Psoas muscle (tissue), 7 donors: ENCODE measurements at regions not wholly inside any gene's neighbourhood (a gene's known extent, or its start where the extent isn't known, plus 50 kb on each side); places are given as distances from the start of the nearest gene placed in this dataset.

ENCODE experiments used
- ATAC-seq, 4 donors: fragments of 200-7000 bp; cut with Tn5 transposase; one replicate each; pipeline ENCODE4 v1.9.1; 2020; ENCODE audit warnings: moderate library complexity in 3 of 4, mild to moderate bottlenecking in 2 of 4
- DNase-seq, 2 donors: peaks; one replicate each; pipeline ENCODE4 v3.0.0-alpha.2; 2020
- H3K27ac ChIP-seq: fragments of 200-600 bp; one replicate; pipeline ENCODE4 v1.8.0; 2022
- H3K27me3 ChIP-seq, 3 donors: fragments of 200-600 bp in 1 of 3; one replicate each; pipeline versions ENCODE4 v1.6.1 to v1.8.0; 2013 to 2022; ENCODE audit warnings: low read length in 2 of 3, mild to moderate bottlenecking in 2 of 3, moderate library complexity in 1 of 3; ENCODE audit not compliant: insufficient read depth in 3 of 3
- H3K36me3 ChIP-seq, 2 donors: fragments of 200-600 bp in 1 of 2; one replicate each; pipeline versions ENCODE4 v1.6.1 to v1.8.0; 2013 to 2022; ENCODE audit warnings: low read depth in 1 of 2, mild to moderate bottlenecking in 1 of 2, moderate library complexity in 1 of 2; ENCODE audit not compliant: insufficient read depth in 1 of 2
- H3K4me1 ChIP-seq: fragments of 200-600 bp; one replicate; pipeline ENCODE4 v1.8.0; 2022
- H3K4me3 ChIP-seq: fragments of 200-600 bp; one replicate; pipeline ENCODE4 v1.8.0; 2022; ENCODE audit warnings: mild to moderate bottlenecking
- H3K9me3 ChIP-seq: fragments of 200-600 bp; one replicate; pipeline ENCODE4 v1.8.0; 2022
- WGBS, 3 donors: extraction: QIAGEN DNeasy Blood & Tissue Kit; methylation state at CpG; one replicate each; pipeline versions ENCODE4 v1.1.6 to v1.1.7; 2013; 5-methylcytosine and 5-hydroxymethylcytosine counted together
- intact Hi-C, 2 donors: fragments of 100-400 bp; cut with DNase I; formaldehyde crosslinking; loops; one replicate each; pipeline versions ENCODE4 v1.11.0 to v1.14.2; 2022
- TF ChIP-seq, protein P1 (sequence below): fragments of 200-600 bp; IDR thresholded peaks from one replicate; pipeline ENCODE4 v1.8.0; 2022; ENCODE audit warnings: antibody characterized with exemption
- donor health status: healthy with polysubstance abuse.
- donor health status: DM: no; HTN: no; CAD: no; lungs with moderate emphysema.
- donor health status: Bipolar disorder and iron deficiency.
- donor health status: healthy.
- donor health status: DM: yes; HTN: yes; CAD: no.
- donor health status: DM: no; HTN: no; CAD: no.
- donor health status: DM: yes; HTN: yes; CAD: no.

DNA sequence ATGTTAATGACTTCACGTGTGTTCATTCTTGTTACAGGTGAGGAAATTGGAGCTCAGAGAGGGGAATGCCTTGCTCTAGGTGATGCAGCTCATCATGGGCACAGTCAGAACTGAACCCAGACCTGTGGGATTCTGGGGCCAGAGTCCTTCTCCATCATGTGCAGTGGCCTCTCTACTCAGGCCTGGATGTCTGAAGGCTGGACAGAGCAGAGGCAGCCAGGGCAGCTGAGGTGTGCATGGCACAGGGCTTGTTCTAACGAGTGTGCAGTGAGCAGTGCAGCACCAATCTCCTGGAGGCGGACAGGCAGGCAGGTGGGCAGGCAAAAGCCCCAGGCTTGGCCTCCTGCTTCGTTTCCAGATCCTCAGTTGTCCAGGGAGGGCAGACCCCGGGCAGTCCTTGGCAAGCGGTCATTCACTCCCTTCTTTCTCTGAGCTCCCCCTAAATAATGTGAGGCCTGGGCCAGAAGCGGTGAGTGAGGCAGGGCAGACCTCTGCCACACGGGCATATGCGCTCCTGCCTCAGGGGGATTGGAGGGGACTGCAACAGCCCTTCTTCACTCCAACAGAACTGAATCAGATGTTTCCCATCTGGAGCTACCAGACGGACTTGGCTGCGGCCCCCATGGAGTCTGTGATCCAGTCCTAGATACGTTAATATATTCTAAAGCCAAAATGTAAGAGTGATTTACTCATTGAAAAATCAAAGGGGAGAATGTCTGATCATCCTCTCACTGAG is 68.7 kb upstream of the FSTL4 start:
- TF ChIP-seq, protein P1, sequence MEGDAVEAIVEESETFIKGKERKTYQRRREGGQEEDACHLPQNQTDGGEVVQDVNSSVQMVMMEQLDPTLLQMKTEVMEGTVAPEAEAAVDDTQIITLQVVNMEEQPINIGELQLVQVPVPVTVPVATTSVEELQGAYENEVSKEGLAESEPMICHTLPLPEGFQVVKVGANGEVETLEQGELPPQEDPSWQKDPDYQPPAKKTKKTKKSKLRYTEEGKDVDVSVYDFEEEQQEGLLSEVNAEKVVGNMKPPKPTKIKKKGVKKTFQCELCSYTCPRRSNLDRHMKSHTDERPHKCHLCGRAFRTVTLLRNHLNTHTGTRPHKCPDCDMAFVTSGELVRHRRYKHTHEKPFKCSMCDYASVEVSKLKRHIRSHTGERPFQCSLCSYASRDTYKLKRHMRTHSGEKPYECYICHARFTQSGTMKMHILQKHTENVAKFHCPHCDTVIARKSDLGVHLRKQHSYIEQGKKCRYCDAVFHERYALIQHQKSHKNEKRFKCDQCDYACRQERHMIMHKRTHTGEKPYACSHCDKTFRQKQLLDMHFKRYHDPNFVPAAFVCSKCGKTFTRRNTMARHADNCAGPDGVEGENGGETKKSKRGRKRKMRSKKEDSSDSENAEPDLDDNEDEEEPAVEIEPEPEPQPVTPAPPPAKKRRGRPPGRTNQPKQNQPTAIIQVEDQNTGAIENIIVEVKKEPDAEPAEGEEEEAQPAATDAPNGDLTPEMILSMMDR, result no peak
- H3K4me1 ChIP-seq, result no peaks in the 10 kb centered on the region
- H3K36me3 ChIP-seq, result no peaks in the 10 kb centered on the region
- no peak overlapping the region for H3K4me3 ChIP-seq
- intact Hi-C loops, result no loop called here
- ATAC-seq (no peak), DNase-seq (no peak)
- H3K9me3 ChIP-seq, result no peaks in the 10 kb centered on the region
- no peak overlapping the region for H3K27ac ChIP-seq
- peaks cover 0 to 3% (median 0%) of the 10 kb centered on the region in 3 donors for H3K27me3 ChIP-seq
- 71 to 73% (median 71%) methylated on average over 12 of the region's 12 CpGs for WGBS, 3 donors

DNA sequence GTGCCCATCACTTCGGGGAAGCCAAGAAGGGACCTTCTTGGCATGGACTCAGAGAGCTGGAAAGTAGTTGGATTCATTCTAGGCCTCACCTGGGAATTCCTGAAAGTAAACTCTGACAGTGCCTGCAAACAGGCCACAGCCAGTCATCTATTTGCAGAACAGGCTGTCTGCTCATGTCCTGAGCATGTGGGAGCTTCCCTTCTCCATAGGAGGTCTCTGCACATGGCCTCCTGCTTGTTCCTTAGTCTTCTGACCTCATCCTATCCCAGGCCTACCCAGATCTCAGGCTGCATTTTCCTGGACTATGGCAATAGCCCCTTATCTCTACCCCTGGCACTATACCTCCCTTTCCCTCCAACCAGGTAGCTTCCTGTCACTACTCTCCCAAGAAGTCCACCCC is 67.2 kb upstream of the FSTL4 start:
- TF ChIP-seq, protein P1, result no peak
- intact Hi-C loops, result no loop called here
- no peaks in the 10 kb centered on the region for H3K36me3 ChIP-seq
- WGBS, 3 donors, result 56 to 81% (median 80%) methylated on average over 1 of the region's 1 CpG
- no peak for ATAC-seq
- H3K4me1 ChIP-seq, result no peaks in the 10 kb centered on the region
- H3K4me3 ChIP-seq, result no peak overlapping the region
- DNase-seq, result no peak
- peaks cover 0 to 3% (median 0%) of the 10 kb centered on the region in 3 donors for H3K27me3 ChIP-seq
- H3K27ac ChIP-seq, result no peak overlapping the region
- H3K9me3 ChIP-seq, result no peaks in the 10 kb centered on the region

DNA sequence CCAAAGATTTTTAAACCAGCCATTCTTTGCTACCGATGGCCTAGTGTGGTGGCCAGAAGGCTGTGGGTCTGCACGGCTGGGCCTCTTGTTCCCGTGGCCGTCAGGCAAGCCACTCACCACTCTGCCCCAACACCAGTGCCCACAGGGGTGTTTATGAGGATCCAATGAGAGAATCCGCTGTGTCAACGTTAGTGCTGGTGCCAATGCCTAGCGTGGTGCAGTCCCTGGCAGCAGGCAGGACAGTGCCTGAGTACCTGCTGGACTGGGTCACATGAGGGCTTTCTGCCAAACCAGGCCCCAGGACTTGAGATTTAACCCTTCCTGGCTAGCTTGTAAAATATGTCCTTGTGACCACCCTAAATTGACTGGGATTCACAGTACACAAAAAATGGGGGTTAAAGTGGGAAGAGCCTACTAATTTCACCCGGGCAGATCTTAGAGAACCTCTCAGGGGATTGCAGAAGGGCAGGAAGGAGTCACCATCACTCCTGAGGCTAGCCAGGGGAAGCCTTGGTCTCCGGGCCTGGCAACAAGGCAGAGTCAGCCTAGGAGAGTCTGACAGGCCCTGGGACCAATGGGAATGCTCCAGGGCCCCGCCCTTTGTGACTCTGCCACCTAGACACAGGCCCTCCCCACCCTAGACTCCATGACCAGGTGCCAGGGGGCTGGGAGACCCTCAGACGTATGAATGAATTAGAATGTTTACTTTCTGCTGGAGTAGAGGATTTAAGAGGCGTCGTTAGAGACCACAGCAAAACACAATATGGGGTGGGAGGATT is 63.2 kb upstream of the FSTL4 start:
- no peak for DNase-seq
- Histone ChIP-seq H3K27me3 (peaks cover 0 to 3% (median 0%) of the 10 kb centered on the region in 3 donors), H3K36me3 (no peaks in the 10 kb centered on the region), H3K4me1 (no peaks in the 10 kb centered on the region), H3K4me3 (no peak overlapping the region), H3K27ac (no peak overlapping the region), H3K9me3 (no peaks in the 10 kb centered on the region)
- WGBS, 3 donors, result 69 to 80% (median 72%) methylated on average over 13 of the region's 13 CpGs
- ATAC-seq, result no peak
- TF ChIP-seq, protein P1, result no peak
- intact Hi-C loops, result no loop called here

DNA sequence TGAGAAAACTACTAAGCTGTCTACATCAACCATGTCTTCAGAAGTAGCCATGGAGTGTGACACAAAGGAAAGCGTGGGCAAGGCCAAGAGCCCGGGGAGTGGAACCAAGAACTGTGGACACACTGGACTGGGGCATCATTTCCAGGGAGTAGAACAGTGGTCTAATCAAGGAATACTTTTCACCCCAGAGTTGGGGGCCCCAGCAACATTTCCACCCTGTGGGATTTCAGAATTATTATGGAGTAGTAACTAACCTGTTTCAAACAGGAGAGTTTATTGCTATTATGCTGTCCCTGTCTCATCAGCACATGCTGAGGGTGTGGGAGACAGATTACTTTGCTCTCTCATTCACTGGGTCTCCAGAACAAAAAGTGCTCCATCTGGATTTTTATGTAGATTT is 58.0 kb upstream of the FSTL4 start:
- Histone ChIP-seq H3K27ac (no peak overlapping the region), H3K4me1 (no peaks in the 10 kb centered on the region), H3K36me3 (no peaks in the 10 kb centered on the region), H3K4me3 (no peak overlapping the region), H3K9me3 (no peaks in the 10 kb centered on the region), H3K27me3 (peaks cover 0 to 9% (median 2%) of the 10 kb centered on the region in 3 donors)
- DNase-seq (no peak), ATAC-seq (no peak)
- TF ChIP-seq, protein P1, result no peak
- intact Hi-C loops, result no loop called here
- WGBS, 3 donors, result 44 to 94% (median 62%) methylated on average over 2 of the region's 2 CpGs
